Activated CD4-positive, alpha-beta T cell treated with anti-CD3 and anti-CD28 coated beads, Interleukin-2, amount 50 U/mL, for 16 hours (primary cell): ENCODE measurements at regions not wholly inside any gene's neighbourhood (a gene's known extent, or its start where the extent isn't known, plus 50 kb on each side); places are given as distances from the start of the nearest gene placed in this dataset.

Source experiments
- DNase-seq: peaks from one replicate; pipeline ENCODE4 v3.0.0-alpha.2; 2020

DNA sequence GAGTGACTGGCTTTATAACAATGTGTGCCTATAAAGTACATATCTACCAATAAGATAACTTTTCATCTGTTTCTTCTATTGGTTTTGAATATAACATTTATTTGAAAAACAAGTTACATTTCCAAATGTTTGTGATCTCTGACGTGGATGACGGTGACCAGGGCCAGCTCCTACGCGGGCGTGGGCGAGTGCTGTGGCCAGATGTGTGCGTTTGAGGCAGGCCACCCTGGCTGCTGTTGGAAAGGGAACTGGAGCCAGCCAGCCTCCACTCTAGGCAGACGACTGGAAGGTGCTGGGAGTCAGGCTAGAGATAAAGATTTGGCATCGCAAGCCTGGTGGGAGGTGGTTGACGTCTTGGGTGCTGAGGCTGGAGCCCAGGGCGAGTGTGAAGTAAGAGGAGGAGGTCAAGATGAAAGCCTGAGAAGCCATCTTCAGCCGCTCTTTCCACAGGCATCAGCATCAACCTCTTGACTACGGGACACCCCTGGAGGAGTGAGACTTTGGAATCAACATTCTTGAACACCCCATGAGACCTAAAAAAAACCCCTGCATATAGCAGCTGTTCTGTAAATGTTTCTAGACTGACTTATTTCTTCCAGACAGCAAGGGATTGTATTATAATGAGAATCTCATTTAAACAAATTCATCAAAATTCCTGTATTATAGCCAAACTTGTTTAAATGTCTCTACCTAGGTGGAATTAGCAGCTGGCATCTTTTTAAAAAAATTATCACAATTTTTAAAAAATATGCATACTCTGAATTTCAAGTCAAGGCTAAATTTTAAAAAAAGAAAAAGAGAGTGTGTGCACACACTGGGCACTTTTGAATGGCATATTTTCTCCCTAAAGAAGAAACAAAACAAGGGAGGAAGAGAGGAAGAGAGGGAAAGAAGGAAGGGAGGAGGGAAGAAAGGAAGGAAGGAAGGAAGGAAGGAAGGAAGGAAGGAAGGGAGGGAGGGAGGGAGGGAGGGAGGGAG lies 112.5 kb upstream of the SLC44A3 start:
- no peak for DNase-seq

- DNase-seq = no peak
These were observed 117.7 kb upstream of the SLC44A3 start for GRCh38 chr1:94702442-94702815.

GRCh38 chr1:94701796-94702441 lies 118.2 kb upstream of the SLC44A3 start:
- no peak for DNase-seq

DNA sequence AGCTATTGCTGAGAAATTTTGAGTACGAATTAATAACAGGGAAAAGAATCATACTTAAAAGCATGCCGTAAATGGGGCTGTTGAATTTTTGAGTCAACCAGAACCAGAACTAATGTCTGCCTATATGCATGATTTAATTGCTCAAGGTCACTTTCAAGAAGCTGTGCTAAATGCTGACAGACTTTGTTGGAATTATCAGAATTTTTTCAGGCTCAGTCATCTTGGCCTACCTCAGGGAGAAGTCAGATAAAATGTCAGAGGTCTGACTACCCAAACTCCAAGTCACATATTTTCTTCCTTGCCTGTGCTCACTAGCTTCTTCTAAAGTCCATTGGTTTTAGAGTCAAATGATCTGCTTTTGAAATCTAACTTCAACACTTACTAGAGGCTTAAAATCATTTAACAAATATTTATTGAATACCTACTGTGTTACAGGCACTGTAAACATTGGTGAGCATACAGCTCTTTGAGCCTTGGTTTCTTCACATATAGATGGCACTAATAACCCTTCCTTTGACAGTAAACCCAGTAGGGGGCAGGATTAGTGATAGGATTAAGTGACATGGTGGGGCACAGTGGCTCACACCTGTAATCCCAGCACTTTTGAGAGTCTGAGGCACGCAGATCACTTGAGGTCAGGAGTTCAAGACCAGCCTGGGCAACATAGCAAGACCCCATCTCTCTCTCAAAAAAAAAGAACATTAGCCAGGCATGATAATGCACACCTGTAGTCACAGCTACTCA lies 121.2 kb upstream of the SLC44A3 start:
- no peak for DNase-seq

GRCh38 chr1:94698356-94698755 lies 121.8 kb upstream of the SLC44A3 start:
- no peak for DNase-seq

DNA sequence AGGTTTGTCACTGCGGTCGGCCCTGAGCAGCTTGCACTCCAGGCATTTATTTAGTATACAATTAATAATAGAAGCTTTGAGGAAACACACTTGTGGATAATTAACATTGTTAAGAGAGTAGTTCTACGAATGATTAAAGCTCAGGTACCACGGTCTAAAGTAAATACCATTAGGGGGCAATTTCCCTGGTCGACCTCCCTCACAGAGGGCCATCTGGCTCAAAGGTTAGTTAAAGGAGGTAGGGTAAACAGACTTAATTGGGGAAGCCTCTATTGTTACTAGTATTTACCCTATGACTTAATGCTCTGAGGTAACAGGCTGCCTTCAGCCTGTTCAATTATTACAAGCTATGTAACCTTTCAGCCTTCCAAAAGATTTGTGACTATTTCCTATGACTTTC lies 122.3 kb upstream of the SLC44A3 start:
- no peak for DNase-seq

GRCh38 chr1:94694226-94694915 lies 125.8 kb upstream of the SLC44A3 start:
- no peak for DNase-seq

GRCh38 chr1:94693435-94693834 lies 126.7 kb upstream of the SLC44A3 start:
- DNase-seq = no peak

GRCh38 chr1:94693029-94693428 lies 127.1 kb upstream of the SLC44A3 start:
- no peak for DNase-seq

GRCh38 chr1:94688646-94689045 lies 131.5 kb upstream of the SLC44A3 start:
- DNase-seq = no peak

DNA sequence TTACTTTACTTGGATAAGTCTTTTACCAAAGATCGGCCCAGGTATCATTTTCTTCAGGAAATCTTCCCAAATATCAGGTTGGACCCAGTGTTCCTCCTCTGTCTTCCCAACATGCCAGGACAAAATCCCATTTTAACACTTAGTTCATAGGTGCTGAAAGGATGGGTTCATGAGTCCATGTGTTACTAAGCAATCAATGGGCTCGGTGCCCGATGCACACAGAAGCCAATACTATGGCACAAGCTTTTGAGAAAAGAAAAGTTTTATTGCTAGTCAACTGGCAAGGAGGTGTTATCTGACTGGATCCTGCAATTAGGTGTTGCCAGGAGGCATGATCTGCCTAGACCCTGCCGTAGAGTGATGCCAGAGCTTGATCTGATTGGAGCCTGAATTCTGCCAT lies 133.3 kb upstream of the SLC44A3 start:
- DNase-seq = no peak

GRCh38 chr1:94684690-94685250 lies 135.4 kb upstream of the SLC44A3 start:
- DNase-seq = no peak

GRCh38 chr1:94683886-94684285 lies 136.3 kb upstream of the SLC44A3 start:
- DNase-seq = no peak

GRCh38 chr1:94680039-94680377 lies 138.4 kb upstream of the F3 start:
- no peak for DNase-seq

DNA sequence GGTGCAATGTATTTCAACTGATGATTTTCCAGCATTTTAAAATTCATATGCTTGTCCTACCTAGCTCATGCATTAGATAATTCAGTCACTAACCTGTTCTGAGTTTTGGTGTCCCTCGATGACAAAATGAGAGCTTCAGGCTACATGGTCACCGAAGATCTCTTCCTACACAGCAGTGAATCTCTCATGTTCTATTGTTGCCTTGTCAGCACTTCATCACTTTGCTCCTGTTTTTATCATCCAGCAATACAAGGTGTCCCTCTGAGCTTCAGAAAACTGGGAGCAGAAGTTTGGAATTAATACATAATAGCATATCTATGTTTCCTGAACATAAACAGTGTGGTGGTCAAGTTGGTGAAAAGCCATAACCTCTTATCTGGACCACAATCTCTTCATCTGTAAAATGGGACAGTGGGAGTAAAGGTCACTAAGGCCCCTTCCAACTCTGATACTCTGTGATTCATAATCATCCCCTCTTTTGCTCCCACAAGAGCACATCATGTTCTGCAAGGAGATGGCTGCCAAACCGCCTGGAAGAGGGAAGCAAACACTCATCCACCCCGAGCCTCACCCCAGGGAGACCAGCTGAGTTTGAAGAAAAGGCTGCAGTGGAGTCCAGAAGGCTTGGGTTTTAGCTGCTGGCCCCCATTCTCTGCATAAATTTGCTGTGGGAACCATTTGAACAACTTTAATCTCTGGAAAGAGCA lies 137.9 kb upstream of the F3 start:
- DNase-seq = no peak

- no peak for DNase-seq
These were observed 136.8 kb upstream of the F3 start for GRCh38 chr1:94678202-94678848.

DNA sequence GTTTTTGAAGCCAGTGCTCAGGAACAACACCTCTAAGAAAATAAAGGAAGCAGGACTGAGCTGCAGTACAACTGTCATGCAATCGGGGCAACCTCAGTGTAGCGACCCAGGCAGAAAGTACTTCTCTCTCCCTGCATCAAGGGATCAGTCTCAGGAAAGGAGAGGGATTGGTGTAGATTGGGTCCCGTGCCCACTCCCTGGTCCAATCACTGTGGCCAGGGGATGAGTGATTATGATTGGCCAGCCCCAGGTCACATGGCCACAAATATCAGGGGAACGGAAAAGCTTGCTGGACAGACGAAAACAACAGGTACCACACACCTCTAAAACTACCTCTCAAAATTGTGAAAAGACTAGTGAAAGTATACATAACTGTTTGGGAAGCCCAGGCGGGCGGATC lies 136.2 kb upstream of the F3 start:
- DNase-seq = no peak

DNA sequence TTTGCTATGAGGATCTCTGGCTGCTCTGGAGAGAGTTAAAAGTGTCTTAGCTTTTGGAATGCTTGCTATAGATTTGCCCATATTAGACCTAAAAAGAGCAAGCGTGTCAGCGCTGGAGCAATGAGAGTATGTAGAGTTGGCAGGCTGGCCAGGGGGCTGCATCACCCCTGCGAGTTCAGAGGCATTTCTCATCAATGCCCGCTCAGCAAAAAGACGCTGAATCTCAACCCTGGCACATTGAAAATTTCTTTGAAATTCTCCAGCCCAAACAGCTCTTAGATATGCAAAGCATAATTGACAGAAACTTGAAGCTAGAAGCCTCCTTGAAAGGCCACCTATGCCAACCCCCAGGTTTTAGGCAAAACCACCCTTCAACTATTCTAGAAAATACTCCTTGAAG lies 135.5 kb upstream of the F3 start:
- no peak for DNase-seq

GRCh38 chr1:94676686-94677085 lies 135.1 kb upstream of the F3 start:
- DNase-seq = no peak

- no peak for DNase-seq
These were observed 133.8 kb upstream of the F3 start for GRCh38 chr1:94675373-94675772.

DNA sequence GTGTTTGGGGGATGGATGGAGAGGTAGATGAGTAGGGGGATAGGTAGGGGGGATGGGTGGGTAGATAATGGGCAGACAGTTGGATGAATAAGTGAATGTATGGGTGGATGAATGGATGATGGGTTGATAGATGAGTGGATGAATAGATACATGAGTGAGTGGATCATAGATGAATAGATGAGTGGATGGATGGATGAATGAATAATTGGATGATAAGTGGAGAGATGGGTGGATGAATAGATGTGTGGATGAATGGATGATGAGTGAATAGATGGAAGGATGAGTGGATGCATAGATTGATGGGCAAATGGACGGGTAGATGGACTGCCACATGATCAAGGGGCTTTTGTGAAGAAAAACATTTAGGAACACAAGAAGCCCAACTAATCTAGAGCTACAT lies 133.3 kb upstream of the F3 start:
- no peak for DNase-seq

GRCh38 chr1:94672934-94673333 lies 131.4 kb upstream of the F3 start:
- DNase-seq = no peak
